GM06990 (cell line): ENCODE measurements at regions not wholly inside any gene's neighbourhood (a gene's known extent, or its start where the extent isn't known, plus 50 kb on each side); places are given as distances from the start of the nearest gene placed in this dataset.
"Not testable (repeated sequence)": the region's sequence is repeated elsewhere in the genome, so short reads cannot be mapped to it uniquely, and the experiment has no call there.

Source experiments
- DNase-seq: peaks from one replicate; pipeline ENCODE4 v3.0.0-alpha.2; 2011; ENCODE audit not compliant: insufficient read length; ENCODE audit errors: extremely low read depth
- H3K27me3 ChIP-seq: replicated peaks from 2 replicates; pipeline ENCODE4 v1.6.0; 2011; ENCODE audit warnings: low read length; ENCODE audit not compliant: control insufficient read depth, insufficient read depth
- H3K36me3 ChIP-seq: 2 replicates; pipeline ENCODE4 v1.5.1; 2011; ENCODE audit warnings: low read length; ENCODE audit not compliant: control insufficient read depth, insufficient read depth
- H3K4me3 ChIP-seq: replicated peaks from 2 replicates; pipeline ENCODE4 v1.5.1; 2011; ENCODE audit warnings: low read depth, mild to moderate bottlenecking, control low read depth, low read length
- TF ChIP-seq, protein P1 (sequence below): IDR thresholded peaks from 2 replicates; pipeline ENCODE4 v1.5.1; 2011; ENCODE audit warnings: low read length, control low read depth, mild to moderate bottlenecking, inconsistent platforms; ENCODE audit not compliant: insufficient read depth, poor library complexity, severe bottlenecking

DNA sequence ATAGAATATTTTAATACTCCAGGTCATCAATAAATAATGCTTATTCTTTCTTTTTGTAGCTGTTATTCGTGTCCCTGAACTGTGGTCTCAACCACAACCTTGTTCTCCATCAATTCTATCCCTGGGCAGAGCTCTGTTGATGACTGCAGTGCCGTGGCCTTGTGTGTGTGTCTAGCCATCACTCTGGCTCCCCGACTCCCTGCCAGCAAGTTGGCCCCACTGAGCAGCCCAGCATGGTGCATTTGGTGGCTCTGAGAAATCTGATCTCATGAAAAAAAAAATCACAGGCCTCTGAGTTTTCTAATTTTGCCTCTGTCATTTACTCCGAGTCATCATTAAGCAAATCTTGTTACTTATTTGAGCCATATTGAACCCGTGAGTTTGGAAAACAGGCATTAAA, 164.7 kb downstream of the GOLGA6L6 start:
- H3K36me3 ChIP-seq, result no peaks in the 10 kb centered on the region
- H3K4me3 ChIP-seq, result no peak overlapping the region
- DNase-seq, result no peak
- H3K27me3 ChIP-seq, result no peaks in the 10 kb centered on the region
- TF ChIP-seq, protein P1, sequence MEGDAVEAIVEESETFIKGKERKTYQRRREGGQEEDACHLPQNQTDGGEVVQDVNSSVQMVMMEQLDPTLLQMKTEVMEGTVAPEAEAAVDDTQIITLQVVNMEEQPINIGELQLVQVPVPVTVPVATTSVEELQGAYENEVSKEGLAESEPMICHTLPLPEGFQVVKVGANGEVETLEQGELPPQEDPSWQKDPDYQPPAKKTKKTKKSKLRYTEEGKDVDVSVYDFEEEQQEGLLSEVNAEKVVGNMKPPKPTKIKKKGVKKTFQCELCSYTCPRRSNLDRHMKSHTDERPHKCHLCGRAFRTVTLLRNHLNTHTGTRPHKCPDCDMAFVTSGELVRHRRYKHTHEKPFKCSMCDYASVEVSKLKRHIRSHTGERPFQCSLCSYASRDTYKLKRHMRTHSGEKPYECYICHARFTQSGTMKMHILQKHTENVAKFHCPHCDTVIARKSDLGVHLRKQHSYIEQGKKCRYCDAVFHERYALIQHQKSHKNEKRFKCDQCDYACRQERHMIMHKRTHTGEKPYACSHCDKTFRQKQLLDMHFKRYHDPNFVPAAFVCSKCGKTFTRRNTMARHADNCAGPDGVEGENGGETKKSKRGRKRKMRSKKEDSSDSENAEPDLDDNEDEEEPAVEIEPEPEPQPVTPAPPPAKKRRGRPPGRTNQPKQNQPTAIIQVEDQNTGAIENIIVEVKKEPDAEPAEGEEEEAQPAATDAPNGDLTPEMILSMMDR, result no peak

DNA sequence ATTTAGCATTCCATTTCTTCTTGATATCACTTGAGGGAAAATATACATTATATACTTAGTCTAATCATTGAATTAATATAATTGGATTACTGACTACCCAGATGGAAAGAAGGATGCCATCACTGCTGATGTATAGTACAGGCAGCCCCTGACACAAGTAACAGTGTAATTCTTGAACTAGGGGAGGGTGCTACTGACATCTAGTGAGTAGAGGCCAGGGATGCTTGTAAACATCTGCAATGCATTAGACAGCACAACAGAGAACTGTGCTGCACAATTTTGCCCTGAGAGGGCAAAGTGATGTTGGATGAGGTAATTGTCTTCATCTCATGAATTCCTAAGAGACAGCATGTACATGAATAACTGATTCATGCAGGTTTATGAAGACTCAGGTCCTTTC, 169.2 kb downstream of the GOLGA6L6 start:
- H3K4me3 ChIP-seq, H3K36me3 ChIP-seq, H3K27me3 ChIP-seq, DNase-seq: not testable (repeated sequence)

DNA sequence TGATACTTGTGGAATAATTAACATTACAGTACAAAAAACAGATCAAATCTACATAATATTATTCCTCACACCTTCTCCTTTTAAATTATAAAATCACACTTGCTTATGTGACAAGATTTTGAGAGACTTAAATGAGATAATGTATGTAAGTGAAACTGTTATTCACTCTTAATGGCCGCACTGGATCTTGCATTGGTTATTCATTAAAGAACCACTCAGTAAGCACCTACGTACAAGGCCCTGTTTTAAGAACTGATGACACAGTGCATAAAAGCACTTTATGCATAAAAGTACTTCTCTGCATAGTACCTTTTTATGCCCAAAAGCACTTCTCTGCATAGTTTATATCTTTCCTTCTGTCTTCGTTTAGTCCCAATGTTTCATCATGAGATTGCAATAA, 172.1 kb downstream of the GOLGA6L6 start:
- H3K27me3 ChIP-seq, result no peaks in the 10 kb centered on the region
- no peak overlapping the region for H3K4me3 ChIP-seq
- H3K36me3 ChIP-seq, result no peaks in the 10 kb centered on the region
- no peak for DNase-seq
- TF ChIP-seq, protein P1, result no peak

DNA sequence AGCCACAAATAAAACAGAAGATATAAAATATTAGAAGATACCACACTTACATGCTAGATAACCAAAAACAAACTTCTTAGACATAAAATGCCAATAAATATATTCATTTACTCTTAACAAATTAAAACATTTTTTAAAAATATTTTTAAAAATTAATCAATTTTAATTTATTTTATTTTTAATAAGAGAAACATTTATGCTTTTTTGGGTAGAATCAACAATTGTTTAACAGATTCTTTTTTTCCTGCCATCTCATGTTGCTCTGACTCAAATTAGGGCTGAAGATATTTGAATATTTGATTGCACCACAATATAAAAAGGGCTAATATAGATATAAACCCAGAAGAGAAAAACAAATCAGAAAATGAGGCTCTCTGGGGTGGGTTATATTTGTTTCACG, 172.6 kb downstream of the GOLGA6L6 start:
- TF ChIP-seq, protein P1, result no peak

DNA sequence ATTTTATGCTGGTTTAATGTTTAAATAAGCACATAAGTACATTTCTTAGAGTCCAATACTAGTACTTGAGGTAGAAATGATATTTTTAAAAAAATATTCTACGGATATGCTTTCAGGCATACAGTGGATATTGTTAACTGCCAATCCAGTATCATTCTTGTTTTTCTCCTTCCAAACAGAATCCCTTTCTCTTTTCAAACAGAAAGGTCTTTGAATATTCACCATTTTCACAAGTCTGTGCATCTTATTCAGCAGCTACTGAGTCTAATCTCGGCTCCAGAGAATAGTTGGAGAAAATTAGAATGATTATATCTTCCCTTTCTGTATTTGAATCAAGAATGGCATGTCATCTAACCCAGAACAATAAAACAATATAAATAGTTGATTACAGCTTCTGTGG, 174.5 kb downstream of the GOLGA6L6 start:
- Histone ChIP-seq H3K4me3 (no peak overlapping the region), H3K27me3 (no peaks in the 10 kb centered on the region), H3K36me3 (no peaks in the 10 kb centered on the region)
- TF ChIP-seq, protein P1, result no peak
- DNase-seq, result no peak

More for the DNA sequence above, 172.6 kb downstream of the GOLGA6L6 start:
- H3K27me3 ChIP-seq, result no peaks in the 10 kb centered on the region
- no peak for DNase-seq
- no peaks in the 10 kb centered on the region for H3K36me3 ChIP-seq
- no peak overlapping the region for H3K4me3 ChIP-seq

DNA sequence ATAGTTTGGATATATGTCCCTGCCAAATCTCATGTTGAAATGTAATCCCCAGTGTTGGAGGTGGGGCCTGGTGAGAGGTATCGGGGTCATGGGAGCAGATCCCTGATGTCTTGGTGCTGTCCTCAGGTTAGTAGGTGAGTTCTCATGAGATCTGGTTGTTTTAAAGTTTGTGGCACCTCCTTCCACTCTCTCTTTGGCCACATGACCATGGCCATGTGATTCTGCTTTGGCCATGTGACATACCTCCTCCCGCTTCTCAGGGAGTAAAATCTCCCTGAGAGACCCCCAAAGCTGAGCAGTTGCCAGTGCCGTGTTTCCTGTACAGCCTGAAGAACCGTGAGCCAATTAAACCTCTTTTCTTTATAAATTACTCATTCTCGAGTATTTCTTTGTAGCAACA, 178.0 kb downstream of the GOLGA6L6 start:
- not testable (repeated sequence) for H3K36me3 ChIP-seq, H3K27me3 ChIP-seq, DNase-seq, H3K4me3 ChIP-seq

DNA sequence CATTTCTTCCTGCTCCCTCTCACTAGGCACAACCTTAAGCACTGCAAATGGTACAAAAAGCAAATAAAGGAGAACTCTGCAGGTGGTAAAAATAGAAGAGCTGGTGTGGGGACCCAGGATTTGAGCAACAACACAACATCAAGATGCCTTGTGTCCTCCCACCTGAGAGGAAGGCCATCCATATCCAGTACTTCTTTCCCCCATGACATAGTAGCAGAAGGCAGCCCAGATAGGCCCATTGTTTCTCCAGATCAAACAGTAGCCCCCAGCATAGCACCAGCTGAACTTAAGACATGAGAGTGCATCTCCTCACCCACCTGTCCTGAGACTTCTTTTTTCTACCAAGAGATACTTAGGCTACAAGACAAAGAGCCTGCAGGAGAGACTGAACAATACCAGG, 180.5 kb downstream of the GOLGA6L6 start:
- Histone ChIP-seq H3K4me3 (no peak overlapping the region), H3K27me3 (no peaks in the 10 kb centered on the region), H3K36me3 (no peaks in the 10 kb centered on the region)
- TF ChIP-seq, protein P1, result no peak
- DNase-seq, result no peak
